ENCODE measurements at regions not wholly inside any gene's neighbourhood (a gene's known extent, or its start where the extent isn't known, plus 50 kb on each side); places are given as distances from the start of the nearest gene placed in this dataset.

- no peak overlapping the region for H3K4me2 ChIP-seq (ENCODE audit: low read depth, low read length, poor library complexity, severe bottlenecking)
- H3K27me3 ChIP-seq (ENCODE audit: insufficient read depth, low read length, poor library complexity, severe bottlenecking) = no peaks in the 10 kb centered on the region
- no peak overlapping the region for H3K4me3 ChIP-seq (ENCODE audit: low read length, poor library complexity, severe bottlenecking)
- no peaks in the 10 kb centered on the region for H4K20me1 ChIP-seq (ENCODE audit: insufficient read depth, low read length, poor library complexity, severe bottlenecking)
- no peaks in the 10 kb centered on the region for H3K9me2 ChIP-seq (replicated peaks; ENCODE audit: low read depth, low read length)
- H3K36me3 ChIP-seq (ENCODE audit: insufficient read depth, low read length) = no peaks in the 10 kb centered on the region
- peaks cover 12% of the 10 kb centered on the region for H3F3A ChIP-seq (ENCODE audit: low read depth)
- TF ChIP-seq CTCF (conservative IDR thresholded peaks at IDR 0.05; ENCODE audit: low read length) = no peak
- no peak for TF ChIP-seq EZH2phosphoT487 (IDR thresholded peaks at IDR 0.05; ENCODE audit: borderline replicate concordance)
- H2AFZ ChIP-seq (ENCODE audit: low read length) = no peak overlapping the region
- H3K4me1 ChIP-seq (ENCODE audit: insufficient read depth, low read length, poor library complexity, severe bottlenecking) = peaks cover 54% of the 10 kb centered on the region
- no peak overlapping the region for H3K9ac ChIP-seq (ENCODE audit: low read depth, low read length, poor library complexity, severe bottlenecking)
- H3K79me2 ChIP-seq (ENCODE audit: insufficient read depth, low read length) = no peaks in the 10 kb centered on the region
- no peaks in the 10 kb centered on the region for H3K9me3 ChIP-seq (ENCODE audit: insufficient read depth, low read depth, low read length)
Measured at GRCh38 chr5:56326770-56327169, 93.6 kb upstream of the ANKRD55 start.

- Histone ChIP-seq H3K9me2 (replicated peaks; ENCODE audit: low read depth, low read length) (no peaks in the 10 kb centered on the region), H3K79me2 (ENCODE audit: insufficient read depth, low read length) (no peaks in the 10 kb centered on the region), H3K4me3 (ENCODE audit: low read length, poor library complexity, severe bottlenecking) (no peak overlapping the region), H3K9ac (ENCODE audit: low read depth, low read length, poor library complexity, severe bottlenecking) (no peak overlapping the region), H4K20me1 (ENCODE audit: insufficient read depth, low read length, poor library complexity, severe bottlenecking) (no peaks in the 10 kb centered on the region), H3K36me3 (ENCODE audit: insufficient read depth, low read length) (no peaks in the 10 kb centered on the region), H3K4me1 (ENCODE audit: insufficient read depth, low read length, poor library complexity, severe bottlenecking) (peaks cover 53% of the 10 kb centered on the region), H2AFZ (ENCODE audit: low read length) (no peak overlapping the region), H3K4me2 (ENCODE audit: low read depth, low read length, poor library complexity, severe bottlenecking) (peak overlapping the region; percentile 0), H3F3A (ENCODE audit: low read depth) (peaks cover 12% of the 10 kb centered on the region), H3K27me3 (ENCODE audit: insufficient read depth, low read length, poor library complexity, severe bottlenecking) (no peaks in the 10 kb centered on the region), H3K9me3 (ENCODE audit: insufficient read depth, low read depth, low read length) (no peaks in the 10 kb centered on the region)
- TF ChIP-seq CTCF (conservative IDR thresholded peaks at IDR 0.05; ENCODE audit: low read length) (no peak), EZH2phosphoT487 (IDR thresholded peaks at IDR 0.05; ENCODE audit: borderline replicate concordance) (no peak)
Measured at GRCh38 chr5:56326116-56326515, 93.0 kb upstream of the ANKRD55 start.

GRCh38 chr5:56325039-56325438 lies 91.9 kb upstream of the ANKRD55 start:
- Histone ChIP-seq H2AFZ (ENCODE audit: low read length) (no peak overlapping the region), H3K4me1 (ENCODE audit: insufficient read depth, low read length, poor library complexity, severe bottlenecking) (peaks cover 43% of the 10 kb centered on the region), H3K36me3 (ENCODE audit: insufficient read depth, low read length) (no peaks in the 10 kb centered on the region), H3K4me2 (ENCODE audit: low read depth, low read length, poor library complexity, severe bottlenecking) (no peak overlapping the region), H3K79me2 (ENCODE audit: insufficient read depth, low read length) (no peaks in the 10 kb centered on the region), H3K9me3 (ENCODE audit: insufficient read depth, low read depth, low read length) (no peaks in the 10 kb centered on the region), H3K4me3 (ENCODE audit: low read length, poor library complexity, severe bottlenecking) (no peak overlapping the region), H3K27me3 (ENCODE audit: insufficient read depth, low read length, poor library complexity, severe bottlenecking) (no peaks in the 10 kb centered on the region), H4K20me1 (ENCODE audit: insufficient read depth, low read length, poor library complexity, severe bottlenecking) (no peaks in the 10 kb centered on the region), H3K9ac (ENCODE audit: low read depth, low read length, poor library complexity, severe bottlenecking) (no peak overlapping the region), H3F3A (ENCODE audit: low read depth) (peaks cover 12% of the 10 kb centered on the region), H3K9me2 (replicated peaks; ENCODE audit: low read depth, low read length) (no peaks in the 10 kb centered on the region)
- TF ChIP-seq EZH2phosphoT487 (IDR thresholded peaks at IDR 0.05; ENCODE audit: borderline replicate concordance) (no peak), CTCF (conservative IDR thresholded peaks at IDR 0.05; ENCODE audit: low read length) (no peak)

All from Loucy (cell line).